ENCODE measurements at regions not wholly inside any gene's neighbourhood (a gene's known extent, or its start where the extent isn't known, plus 50 kb on each side); places are given as distances from the start of the nearest gene placed in this dataset.

DNA sequence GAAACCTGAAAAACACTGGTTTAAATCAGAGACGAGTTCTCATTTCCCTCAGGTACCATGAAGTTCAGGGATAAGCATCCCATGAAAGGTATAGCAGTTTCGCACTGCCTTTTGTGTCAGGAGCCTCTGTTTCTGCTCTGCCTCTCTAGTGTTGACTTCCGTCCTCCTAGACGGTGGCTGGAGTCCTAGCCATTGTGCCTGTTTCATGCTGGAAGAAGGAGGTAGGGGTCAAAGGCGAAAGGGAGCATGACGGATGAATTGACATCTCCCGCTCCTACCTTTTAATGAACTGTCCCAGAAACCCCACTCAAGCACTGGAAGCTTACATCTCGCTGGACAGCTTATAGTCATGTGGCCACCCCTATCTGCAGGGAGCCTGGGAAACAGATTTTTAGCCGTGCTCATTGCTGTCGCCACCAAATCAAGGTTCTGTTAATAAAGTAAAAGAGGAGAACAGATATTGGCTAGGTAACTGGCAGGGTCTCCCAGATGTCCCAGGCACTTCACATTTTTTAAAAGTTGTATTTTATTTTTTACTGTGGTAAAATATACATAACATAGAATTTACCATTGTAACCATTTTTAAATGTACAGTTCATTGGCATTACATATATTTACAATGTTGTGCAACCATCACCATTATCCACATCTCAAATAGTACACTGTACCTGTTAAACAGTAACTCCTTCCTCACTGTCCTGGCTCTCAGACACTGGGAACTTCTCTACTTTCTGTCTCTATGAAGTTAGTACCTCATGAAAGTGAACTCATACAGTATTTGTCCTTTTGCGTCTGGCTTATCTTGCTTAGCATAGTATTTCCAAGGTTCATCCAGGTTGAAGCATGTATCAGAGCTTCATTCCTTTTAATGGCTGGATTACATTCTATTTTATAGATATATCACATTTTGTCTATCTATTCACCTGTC, 55.0 kb upstream of the CTLA4 start:
- no peak for DNase-seq (ENCODE audit: low read depth in 4 of 4, low spot score in 1 of 4)

DNA sequence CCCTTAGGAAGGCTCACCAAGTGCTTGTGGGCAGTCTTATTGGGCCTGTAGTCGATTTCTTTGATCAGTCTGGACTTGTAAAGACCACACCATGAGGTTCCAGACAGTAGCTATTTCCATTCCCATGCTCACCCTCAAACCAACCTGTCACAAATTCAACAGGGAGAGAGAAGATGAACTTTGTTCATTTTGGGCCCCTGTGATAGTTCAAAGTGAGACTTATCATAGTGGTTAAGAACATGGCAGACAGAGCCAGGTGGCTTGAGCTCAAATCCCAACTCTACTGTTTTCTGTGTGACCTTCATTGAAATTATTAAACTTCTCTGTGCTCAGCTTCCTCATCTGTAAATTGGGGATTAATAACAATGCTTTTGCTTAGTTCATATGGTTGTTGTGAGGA, 53.9 kb upstream of the CTLA4 start:
- DNase-seq (ENCODE audit: low read depth in 4 of 4, low spot score in 1 of 4): no peak

- peak in 1 of 4 experiments; percentile 38 for DNase-seq (ENCODE audit: low read depth in 4 of 4, low spot score in 1 of 4)
These were observed 52.7 kb upstream of the CTLA4 start for GRCh38 chr2:203814661-203815540.

DNA sequence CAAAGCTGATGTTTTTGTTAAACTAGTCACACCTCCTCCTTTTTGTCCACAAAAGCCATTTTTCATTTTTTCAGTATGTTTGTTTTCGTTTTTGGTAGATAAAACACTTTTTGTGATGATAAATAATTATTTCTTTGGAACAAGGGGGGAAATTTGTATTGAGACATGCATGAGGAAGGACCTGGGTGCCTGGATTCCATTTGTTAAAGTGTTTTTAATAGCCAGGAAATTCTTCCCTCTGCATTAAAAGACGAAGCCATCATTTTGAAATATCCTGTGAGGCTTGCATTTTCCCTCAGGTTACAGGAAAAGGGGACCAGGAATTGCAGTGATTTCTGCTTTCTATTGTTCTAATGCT, 52.1 kb upstream of the CTLA4 start:
- no peak for DNase-seq (ENCODE audit: low read depth in 4 of 4, low spot score in 1 of 4)

- DNase-seq (ENCODE audit: low read depth in 4 of 4, low spot score in 1 of 4): no peak
These were observed 50.4 kb upstream of the CTLA4 start for GRCh38 chr2:203817147-203817546.

Data from stimulated activated CD4-positive, alpha-beta T cell treated with anti-CD3 and anti-CD28 coated beads, Interleukin-1b, Interleukin-23, amount 100 ng/mL, for 24 hours (primary cell).